ENCODE measurements at regions not wholly inside any gene's neighbourhood (a gene's known extent, or its start where the extent isn't known, plus 50 kb on each side); places are given as distances from the start of the nearest gene placed in this dataset.

- intact Hi-C loops (cut with DNase I) = no loop called here
- no peaks in the 10 kb centered on the region for H3K9me3 ChIP-seq
- TF ChIP-seq CTCF (IDR thresholded peaks at IDR 0.05) = no peak
- no peak overlapping the region for H3K4me3 ChIP-seq
- no peaks in the 10 kb centered on the region for H3K36me3 ChIP-seq
- ATAC-seq = no peak
- DNase-seq = no peak
- peaks cover 0 to 3% (median 0%) of the 10 kb centered on the region in 3 donors for H3K4me1 ChIP-seq
- H3K27me3 ChIP-seq = no peaks in the 10 kb centered on the region
- H3K27ac ChIP-seq = no peak overlapping the region
- FAIRE-seq = no peak
- WGBS, 2 donors = 78 to 79% methylated on average over 8 of the region's 8 CpGs
These were observed 185.1 kb downstream of the SCG2 start for GRCh38 chr2:223416815-223417610.

- TF ChIP-seq CTCF (IDR thresholded peaks at IDR 0.05) = no peak
- DNase-seq = peak in 3 of 6 donors; percentile 26 to 45 (median 36)
- intact Hi-C loops (cut with DNase I) = no loop called here
- Histone ChIP-seq H3K4me1 (peaks cover 0 to 3% (median 0%) of the 10 kb centered on the region in 3 donors), H3K36me3 (no peaks in the 10 kb centered on the region), H3K4me3 (no peak overlapping the region), H3K27ac (peak overlapping the region in 2 of 4 donors; percentile 15 to 39), H3K27me3 (no peaks in the 10 kb centered on the region), H3K9me3 (no peaks in the 10 kb centered on the region)
- no peak for FAIRE-seq
- WGBS, 2 donors = 41 to 45% methylated on average over 6 of the region's 6 CpGs
- ATAC-seq = peak; percentile 63 to 81 (median 78)
These were observed 184.0 kb downstream of the SCG2 start for GRCh38 chr2:223418131-223418530.

GRCh38 chr2:223418604-223419199 is 183.5 kb downstream of the SCG2 start:
- H3K9me3 ChIP-seq = no peaks in the 10 kb centered on the region
- peak overlapping the region in 2 of 4 donors; percentile 15 to 39 for H3K27ac ChIP-seq
- no peaks in the 10 kb centered on the region for H3K27me3 ChIP-seq
- ATAC-seq (peak in 3 of 4 donors; percentile 31 to 72 (median 57)), DNase-seq (no peak), FAIRE-seq (no peak)
- intact Hi-C loops (cut with DNase I) = no loop called here
- peaks cover 0 to 3% (median 0%) of the 10 kb centered on the region in 3 donors for H3K4me1 ChIP-seq
- WGBS, 2 donors = 16 to 30% methylated on average over 1 of the region's 1 CpG
- H3K4me3 ChIP-seq = no peak overlapping the region
- no peaks in the 10 kb centered on the region for H3K36me3 ChIP-seq
- TF ChIP-seq CTCF (IDR thresholded peaks at IDR 0.05) = no peak

GRCh38 chr2:223420048-223420447 is 182.1 kb downstream of the SCG2 start:
- TF ChIP-seq CTCF (IDR thresholded peaks at IDR 0.05) = no peak
- WGBS, 2 donors = 85% methylated on average over 1 of the region's 1 CpG
- Histone ChIP-seq H3K4me1 (peaks cover 0 to 3% (median 0%) of the 10 kb centered on the region in 3 donors), H3K4me3 (no peak overlapping the region), H3K9me3 (no peaks in the 10 kb centered on the region), H3K27me3 (no peaks in the 10 kb centered on the region), H3K27ac (no peak overlapping the region), H3K36me3 (no peaks in the 10 kb centered on the region)
- ATAC-seq = no peak
- intact Hi-C loops (cut with DNase I) = no loop called here
- no peak for FAIRE-seq
- no peak for DNase-seq

- Histone ChIP-seq H3K4me1 (no peaks in the 10 kb centered on the region), H3K36me3 (no peaks in the 10 kb centered on the region), H3K27me3 (no peaks in the 10 kb centered on the region), H3K27ac (no peak overlapping the region), H3K4me3 (no peak overlapping the region), H3K9me3 (no peaks in the 10 kb centered on the region)
- WGBS, 2 donors = 12 to 17% methylated on average over 1 of the region's 1 CpG
- FAIRE-seq (no peak), DNase-seq (no peak), ATAC-seq (no peak)
- intact Hi-C loops (cut with DNase I) = no loop called here
- no peak for TF ChIP-seq CTCF (IDR thresholded peaks at IDR 0.05)
These were observed 170.7 kb downstream of the SCG2 start for GRCh38 chr2:223431479-223431878.
